HCT116 (cell line): ENCODE measurements at regions not wholly inside any gene's neighbourhood (a gene's known extent, or its start where the extent isn't known, plus 50 kb on each side); places are given as distances from the start of the nearest gene placed in this dataset.

Experiments
- ATAC-seq: fragments of 200-7000 bp; cut with Tn5 transposase; 2 replicates; pipeline ENCODE4 v1.9.1; 2020; ENCODE audit warnings: mild to moderate bottlenecking, moderate library complexity
- BruUV-seq: library from RNA; stranded (reverse); fragments of 400-500 nt; replicated peaks from 2 replicates; lab custom pipeline; 2021; lab: Mats Ljungman, UMichigan
- CTCF ChIA-PET: fragments of 300-600 bp; sonication (Branson Sonifier 250); formaldehyde crosslinking; loops from one replicate; lab custom pipeline; 2021; ENCODE audit warnings: antibody characterized with exemption; lab: Charles Lee
- POLR2A ChIA-PET: fragments of 300-600, 350-600 bp; sonication (Branson Sonifier 250); formaldehyde crosslinking; loops from one replicate; lab custom pipeline; 2021; ENCODE audit warnings: antibody characterized with exemption; lab: Charles Lee
- RAD21 ChIA-PET, 2 experiments: fragments of 300-600 bp; sonication (Branson Sonifier 250); formaldehyde crosslinking; loops; one replicate each; lab custom pipeline; 2023; ENCODE audit warnings: low total read pairs in 2 of 2; ENCODE audit not compliant: uncharacterized antibody in 2 of 2, unreplicated experiment in 2 of 2, low non-redundant PET in 1 of 2; lab: Charles Lee
- DNase-seq: peaks from one replicate; pipeline ENCODE4 v3.0.0-alpha.2; 2010; ENCODE audit warnings: low read depth, low spot score
- H2AFZ ChIP-seq: fragments of 200-600 bp; shearing (Covaris generic), sonication (generic); 2 replicates; pipeline ENCODE4 v1.6.1; 2017; ENCODE audit warnings: low read depth, mixed run types, mixed read lengths, antibody characterized with exemption, low read length; ENCODE audit not compliant: poor library complexity, severe bottlenecking
- H3K27ac ChIP-seq: 2 replicates; pipeline ENCODE4 v1.5.1; 2012; ENCODE audit warnings: low read depth, low read length
- H3K27me3 ChIP-seq: fragments of 200-600 bp; sonication (generic); 2 replicates; pipeline ENCODE4 v1.6.1; 2016; ENCODE audit warnings: mixed run types, low read length, mixed read lengths; ENCODE audit not compliant: insufficient read depth
- H3K36me3 ChIP-seq, 2 experiments: fragments of 200-500 bp in 1 of 2; fragments of 200-600 bp in 1 of 2; sonication (Bioruptor generic) in 1 of 2; sonication (generic) in 1 of 2; 2 replicates each; pipeline versions ENCODE4 v1.5.1 to v1.6.1; 2014 to 2016; ENCODE audit warnings: low read length in 2 of 2, inconsistent platforms in 1 of 2, mixed read lengths in 1 of 2, mixed run types in 1 of 2; ENCODE audit not compliant: insufficient read depth in 2 of 2, control insufficient read depth in 1 of 2
- H3K4me1 ChIP-seq, 2 experiments: fragments of 200-600 bp in 1 of 2; sonication (generic) in 1 of 2; 2 replicates each; pipeline versions ENCODE4 v1.5.1 to v1.6.1; 2012 to 2017; ENCODE audit warnings: low read length in 2 of 2, inconsistent platforms in 1 of 2, mild to moderate bottlenecking in 1 of 2, mixed read lengths in 1 of 2, mixed run types in 1 of 2, moderate library complexity in 1 of 2; ENCODE audit not compliant: insufficient read depth in 2 of 2, control insufficient read depth in 1 of 2
- H3K4me2 ChIP-seq: fragments of 200-600 bp; sonication (generic); 2 replicates; pipeline ENCODE4 v1.6.1; 2017; ENCODE audit warnings: mixed run types, low read length, mixed read lengths
- H3K4me3 ChIP-seq, 2 experiments: fragments of 200-600 bp in 1 of 2; sonication (generic) in 1 of 2; replicated peaks in 1 of 2; 2 replicates each; pipeline ENCODE4 v1.5.1; 2011 to 2016; ENCODE audit warnings: low read length in 2 of 2, control low read depth in 1 of 2, low read depth in 1 of 2, mild to moderate bottlenecking in 1 of 2, mixed read lengths in 1 of 2, mixed run types in 1 of 2
- H3K79me2 ChIP-seq: fragments of 200-600 bp; sonication (generic); 2 replicates; pipeline ENCODE4 v1.6.1; 2017; ENCODE audit warnings: mild to moderate bottlenecking, mixed run types, low read length, moderate library complexity, mixed read lengths; ENCODE audit not compliant: insufficient read depth
- H3K9ac ChIP-seq: fragments of 200-600 bp; sonication (generic); 2 replicates; pipeline ENCODE4 v1.6.1; 2016; ENCODE audit warnings: low read length, mixed read lengths
- H3K9me2 ChIP-seq: fragments of 200-600 bp; sonication (generic), shearing (Covaris generic); 2 replicates; pipeline ENCODE4 v1.6.1; 2017; ENCODE audit warnings: mixed run types, mild to moderate bottlenecking, moderate library complexity; ENCODE audit not compliant: insufficient read depth
- H3K9me3 ChIP-seq, 2 experiments: fragments of 200-500 bp in 1 of 2; fragments of 200-600 bp in 1 of 2; sonication (Bioruptor generic) in 1 of 2; sonication (generic) in 1 of 2; 2 replicates each; pipeline ENCODE4 v1.6.1; 2014 to 2017; ENCODE audit warnings: low read length in 2 of 2, mixed read lengths in 2 of 2, inconsistent platforms in 1 of 2, low read depth in 1 of 2, mild to moderate bottlenecking in 1 of 2, mixed run types in 1 of 2, moderate library complexity in 1 of 2; ENCODE audit not compliant: control insufficient read depth in 1 of 2, insufficient read depth in 1 of 2
- H4K20me1 ChIP-seq: fragments of 200-600 bp; sonication (generic), shearing (Covaris generic); 2 replicates; pipeline ENCODE4 v1.6.1; 2017; ENCODE audit warnings: mixed run types, mild to moderate bottlenecking, moderate library complexity; ENCODE audit not compliant: insufficient read depth
- CBX3 ChIP-seq: IDR thresholded peaks from 2 replicates; pipeline ENCODE4 v1.6.1; 2012; ENCODE audit warnings: low read depth
- CEBPB ChIP-seq: IDR thresholded peaks from 2 replicates; pipeline ENCODE4 v1.6.1; 2012; ENCODE audit warnings: low read depth
- EZH2 ChIP-seq: fragments of 200-600 bp; sonication (generic); IDR thresholded peaks from 2 replicates; pipeline ENCODE4 v1.6.1; 2017; ENCODE audit warnings: antibody characterized with exemption, mixed run types
- FOSL1 ChIP-seq: IDR thresholded peaks from 2 replicates; pipeline ENCODE4 v1.6.1; 2012; ENCODE audit warnings: low read depth
- JUND ChIP-seq: IDR thresholded peaks from 2 replicates; pipeline ENCODE4 v1.6.1; 2012
- RAD21 ChIP-seq: IDR thresholded peaks from 2 replicates; pipeline ENCODE4 v1.6.1; 2012; ENCODE audit warnings: low read depth, mild to moderate bottlenecking
- SRF ChIP-seq: IDR thresholded peaks from 2 replicates; pipeline ENCODE4 v1.6.1; 2012; ENCODE audit warnings: low read depth
- TCF7L2 ChIP-seq: IDR thresholded peaks from 2 replicates; pipeline ENCODE4 v1.7.0; 2011; ENCODE audit warnings: borderline replicate concordance, inconsistent platforms; ENCODE audit not compliant: insufficient read depth, insufficient read length; ENCODE audit errors: extremely low read depth
- ZFX ChIP-seq: fragments of 450-650 bp; IDR thresholded peaks from 2 replicates; pipeline ENCODE4 v1.6.1; 2017
- ZNF274 ChIP-seq: fragments of 200-500 bp; sonication (Bioruptor generic); IDR thresholded peaks from 2 replicates; pipeline ENCODE4 v1.6.1; 2014; ENCODE audit warnings: mild to moderate bottlenecking, low read depth, low read length, inconsistent platforms
- intact Hi-C: fragments of 100-400 bp; cut with micrococcal nuclease; formaldehyde crosslinking; loops from 2 replicates; pipeline ENCODE4 v1.10.0; 2022
- TF ChIP-seq, protein P1 (sequence below), 3 experiments: fragments of 200-600 bp in 1 of 3; sonication (generic) in 1 of 3; IDR thresholded peaks in 2 of 3; conservative IDR thresholded peaks in 1 of 3; 2 replicates each; pipeline ENCODE4 v1.5.1; 2012 to 2017; ENCODE audit warnings: low read depth in 2 of 3, low read length in 2 of 3, antibody characterized with exemption in 1 of 3, borderline replicate concordance in 1 of 3, control low read depth in 1 of 3, mild to moderate bottlenecking in 1 of 3, mixed read lengths in 1 of 3, mixed run types in 1 of 3, moderate library complexity in 1 of 3; ENCODE audit not compliant: insufficient read depth in 1 of 3
- TF ChIP-seq, protein P2 (sequence below): IDR thresholded peaks from 2 replicates; pipeline ENCODE4 v1.6.1; 2011; ENCODE audit warnings: mild to moderate bottlenecking, low read length, moderate library complexity; ENCODE audit not compliant: insufficient replicate concordance; ENCODE audit errors: extremely low read depth
- TF ChIP-seq, protein P3 (sequence below): IDR thresholded peaks from 2 replicates; pipeline ENCODE4 v1.6.1; 2012; ENCODE audit warnings: low read depth
- TF ChIP-seq, protein P4 (sequence below): IDR thresholded peaks from 2 replicates; pipeline ENCODE4 v1.6.1; 2012

DNA sequence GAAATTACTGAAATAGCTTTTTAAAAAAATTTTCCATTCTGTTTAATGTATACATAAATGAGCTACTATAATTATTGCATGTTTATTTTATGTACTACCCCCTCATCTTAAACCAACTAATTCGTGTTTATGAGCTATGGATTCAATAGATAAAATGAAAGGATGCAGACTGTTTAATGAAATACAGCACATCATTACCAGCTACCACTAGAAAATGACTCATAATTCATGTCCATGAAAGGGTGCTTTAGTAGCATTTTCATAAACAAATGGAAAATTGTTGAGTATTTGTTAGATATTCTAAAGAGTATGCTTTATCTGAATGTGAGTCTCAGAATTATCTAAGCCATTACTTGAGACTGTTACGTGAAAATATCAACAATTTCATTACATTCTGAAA lies 1590.1 kb downstream of the HACE1 start:
- Histone ChIP-seq H3K79me2 (no peaks in the 10 kb centered on the region), H3K9ac (no peak overlapping the region), H3K4me1 (no peaks in the 10 kb centered on the region), H3K36me3 (no peaks in the 10 kb centered on the region), H3K9me3 (no peaks in the 10 kb centered on the region), H3K4me2 (no peak overlapping the region), H2AFZ (no peak overlapping the region), H3K27ac (no peak overlapping the region), H3K27me3 (no peaks in the 10 kb centered on the region), H3K4me3 (no peak overlapping the region), H4K20me1 (no peaks in the 10 kb centered on the region), H3K9me2 (no peaks in the 10 kb centered on the region)
- TF ChIP-seq, protein P1, sequence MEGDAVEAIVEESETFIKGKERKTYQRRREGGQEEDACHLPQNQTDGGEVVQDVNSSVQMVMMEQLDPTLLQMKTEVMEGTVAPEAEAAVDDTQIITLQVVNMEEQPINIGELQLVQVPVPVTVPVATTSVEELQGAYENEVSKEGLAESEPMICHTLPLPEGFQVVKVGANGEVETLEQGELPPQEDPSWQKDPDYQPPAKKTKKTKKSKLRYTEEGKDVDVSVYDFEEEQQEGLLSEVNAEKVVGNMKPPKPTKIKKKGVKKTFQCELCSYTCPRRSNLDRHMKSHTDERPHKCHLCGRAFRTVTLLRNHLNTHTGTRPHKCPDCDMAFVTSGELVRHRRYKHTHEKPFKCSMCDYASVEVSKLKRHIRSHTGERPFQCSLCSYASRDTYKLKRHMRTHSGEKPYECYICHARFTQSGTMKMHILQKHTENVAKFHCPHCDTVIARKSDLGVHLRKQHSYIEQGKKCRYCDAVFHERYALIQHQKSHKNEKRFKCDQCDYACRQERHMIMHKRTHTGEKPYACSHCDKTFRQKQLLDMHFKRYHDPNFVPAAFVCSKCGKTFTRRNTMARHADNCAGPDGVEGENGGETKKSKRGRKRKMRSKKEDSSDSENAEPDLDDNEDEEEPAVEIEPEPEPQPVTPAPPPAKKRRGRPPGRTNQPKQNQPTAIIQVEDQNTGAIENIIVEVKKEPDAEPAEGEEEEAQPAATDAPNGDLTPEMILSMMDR (IDR thresholded peaks at IDR 0.05 in 2 of 3, conservative IDR thresholded peaks at IDR 0.05 in 1 of 3; ENCODE audit: borderline replicate concordance in 1 of 3, insufficient read depth in 1 of 3, low read depth in 2 of 3, low read length in 2 of 3) = no peak
- no peak for TF ChIP-seq JUND
- TF ChIP-seq, protein P2, sequence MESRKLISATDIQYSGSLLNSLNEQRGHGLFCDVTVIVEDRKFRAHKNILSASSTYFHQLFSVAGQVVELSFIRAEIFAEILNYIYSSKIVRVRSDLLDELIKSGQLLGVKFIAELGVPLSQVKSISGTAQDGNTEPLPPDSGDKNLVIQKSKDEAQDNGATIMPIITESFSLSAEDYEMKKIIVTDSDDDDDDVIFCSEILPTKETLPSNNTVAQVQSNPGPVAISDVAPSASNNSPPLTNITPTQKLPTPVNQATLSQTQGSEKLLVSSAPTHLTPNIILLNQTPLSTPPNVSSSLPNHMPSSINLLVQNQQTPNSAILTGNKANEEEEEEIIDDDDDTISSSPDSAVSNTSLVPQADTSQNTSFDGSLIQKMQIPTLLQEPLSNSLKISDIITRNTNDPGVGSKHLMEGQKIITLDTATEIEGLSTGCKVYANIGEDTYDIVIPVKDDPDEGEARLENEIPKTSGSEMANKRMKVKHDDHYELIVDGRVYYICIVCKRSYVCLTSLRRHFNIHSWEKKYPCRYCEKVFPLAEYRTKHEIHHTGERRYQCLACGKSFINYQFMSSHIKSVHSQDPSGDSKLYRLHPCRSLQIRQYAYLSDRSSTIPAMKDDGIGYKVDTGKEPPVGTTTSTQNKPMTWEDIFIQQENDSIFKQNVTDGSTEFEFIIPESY = no peak
- TF ChIP-seq EZH2 = no peak
- TF ChIP-seq FOSL1 = no peak
- TF ChIP-seq, protein P3, sequence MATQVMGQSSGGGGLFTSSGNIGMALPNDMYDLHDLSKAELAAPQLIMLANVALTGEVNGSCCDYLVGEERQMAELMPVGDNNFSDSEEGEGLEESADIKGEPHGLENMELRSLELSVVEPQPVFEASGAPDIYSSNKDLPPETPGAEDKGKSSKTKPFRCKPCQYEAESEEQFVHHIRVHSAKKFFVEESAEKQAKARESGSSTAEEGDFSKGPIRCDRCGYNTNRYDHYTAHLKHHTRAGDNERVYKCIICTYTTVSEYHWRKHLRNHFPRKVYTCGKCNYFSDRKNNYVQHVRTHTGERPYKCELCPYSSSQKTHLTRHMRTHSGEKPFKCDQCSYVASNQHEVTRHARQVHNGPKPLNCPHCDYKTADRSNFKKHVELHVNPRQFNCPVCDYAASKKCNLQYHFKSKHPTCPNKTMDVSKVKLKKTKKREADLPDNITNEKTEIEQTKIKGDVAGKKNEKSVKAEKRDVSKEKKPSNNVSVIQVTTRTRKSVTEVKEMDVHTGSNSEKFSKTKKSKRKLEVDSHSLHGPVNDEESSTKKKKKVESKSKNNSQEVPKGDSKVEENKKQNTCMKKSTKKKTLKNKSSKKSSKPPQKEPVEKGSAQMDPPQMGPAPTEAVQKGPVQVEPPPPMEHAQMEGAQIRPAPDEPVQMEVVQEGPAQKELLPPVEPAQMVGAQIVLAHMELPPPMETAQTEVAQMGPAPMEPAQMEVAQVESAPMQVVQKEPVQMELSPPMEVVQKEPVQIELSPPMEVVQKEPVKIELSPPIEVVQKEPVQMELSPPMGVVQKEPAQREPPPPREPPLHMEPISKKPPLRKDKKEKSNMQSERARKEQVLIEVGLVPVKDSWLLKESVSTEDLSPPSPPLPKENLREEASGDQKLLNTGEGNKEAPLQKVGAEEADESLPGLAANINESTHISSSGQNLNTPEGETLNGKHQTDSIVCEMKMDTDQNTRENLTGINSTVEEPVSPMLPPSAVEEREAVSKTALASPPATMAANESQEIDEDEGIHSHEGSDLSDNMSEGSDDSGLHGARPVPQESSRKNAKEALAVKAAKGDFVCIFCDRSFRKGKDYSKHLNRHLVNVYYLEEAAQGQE = no peak
- TF ChIP-seq CBX3 = no peak
- no peak for TF ChIP-seq RAD21
- TF ChIP-seq ZNF274 = no peak
- no peak for TF ChIP-seq CEBPB
- TF ChIP-seq, protein P4, sequence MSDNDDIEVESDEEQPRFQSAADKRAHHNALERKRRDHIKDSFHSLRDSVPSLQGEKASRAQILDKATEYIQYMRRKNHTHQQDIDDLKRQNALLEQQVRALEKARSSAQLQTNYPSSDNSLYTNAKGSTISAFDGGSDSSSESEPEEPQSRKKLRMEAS = no peak
- TF ChIP-seq SRF = no peak
- no peak for TF ChIP-seq ZFX
- no peak for TF ChIP-seq TCF7L2
- no TSS peak for BruUV-seq
- ChIA-PET CTCF (no interaction called here), RAD21 (no interaction called here), POLR2A (no interaction called here)
- intact Hi-C loops = no loop called here
- ATAC-seq = no peak
- DNase-seq = no peak
